Neural cell (in vitro differentiated cells): ENCODE measurements at regions not wholly inside any gene's neighbourhood (a gene's known extent, or its start where the extent isn't known, plus 50 kb on each side); places are given as distances from the start of the nearest gene placed in this dataset.

Experiments
- H2AFZ ChIP-seq: fragments of 200-600, 300-800 bp; sonication (generic), shearing (Covaris generic); 2 replicates; pipeline ENCODE4 v1.6.0; 2014; ENCODE audit warnings: low read depth, mild to moderate bottlenecking, antibody characterized with exemption, low read length, moderate library complexity
- H3F3A ChIP-seq: fragments of 200-600 bp; shearing (Covaris generic); 2 replicates; pipeline ENCODE4 v1.6.1; 2016; ENCODE audit warnings: mild to moderate bottlenecking, moderate library complexity, mixed read lengths, antibody characterized with exemption, low read length; ENCODE audit not compliant: insufficient read depth, poor library complexity, severe bottlenecking
- H3K27ac ChIP-seq: fragments of 200-600, 300-800 bp; sonication (generic), shearing (Covaris generic); 2 replicates; pipeline ENCODE4 v1.5.1; 2014; ENCODE audit warnings: mild to moderate bottlenecking, low read length, moderate library complexity
- H3K27me3 ChIP-seq: fragments of 300-800, 200-600 bp; sonication (generic), shearing (Covaris generic); 2 replicates; pipeline ENCODE4 v1.6.0; 2014; ENCODE audit warnings: mild to moderate bottlenecking, low read depth, low read length, moderate library complexity; ENCODE audit not compliant: insufficient read depth
- H3K36me3 ChIP-seq: fragments of 300-800, 200-600 bp; sonication (generic), shearing (Covaris generic); 2 replicates; pipeline ENCODE4 v1.5.1; 2014; ENCODE audit warnings: mild to moderate bottlenecking, antibody characterized with exemption, low read length, moderate library complexity; ENCODE audit not compliant: insufficient read depth
- H3K4me2 ChIP-seq: fragments of 300-800, 200-600 bp; sonication (generic), shearing (Covaris generic); 2 replicates; pipeline ENCODE4 v1.6.0; 2014; ENCODE audit warnings: mild to moderate bottlenecking, low read length
- H3K4me3 ChIP-seq: fragments of 300-800, 200-600 bp; sonication (generic), shearing (Covaris generic); 2 replicates; pipeline ENCODE4 v1.5.1; 2014; ENCODE audit warnings: mild to moderate bottlenecking, low read length, moderate library complexity
- H3K79me2 ChIP-seq: fragments of 200-600 bp; shearing (Covaris generic); replicated peaks from 2 replicates; pipeline ENCODE4 v1.6.0; 2014; ENCODE audit warnings: mild to moderate bottlenecking, low read length, moderate library complexity; ENCODE audit not compliant: insufficient read depth
- H3K9ac ChIP-seq: fragments of 300-800, 200-600 bp; sonication (generic), shearing (Covaris generic); 2 replicates; pipeline ENCODE4 v1.6.1; 2016; ENCODE audit warnings: mild to moderate bottlenecking, low read length, mixed read lengths
- H3K9me2 ChIP-seq: fragments of 200-600 bp; shearing (Covaris generic); 2 replicates; pipeline ENCODE4 v1.6.1; 2016; ENCODE audit warnings: mild to moderate bottlenecking, low read length, mixed read lengths; ENCODE audit not compliant: insufficient read depth
- H3K9me3 ChIP-seq: fragments of 200-600, 300-800 bp; sonication (generic), shearing (Covaris generic); 2 replicates; pipeline ENCODE4 v1.6.1; 2016; ENCODE audit warnings: mild to moderate bottlenecking, mixed run types, low read length, moderate library complexity, mixed read lengths
- H4K20me1 ChIP-seq: fragments of 200-600 bp; shearing (Covaris generic); 2 replicates; pipeline ENCODE4 v1.6.1; 2016; ENCODE audit warnings: mild to moderate bottlenecking, mixed run types; ENCODE audit not compliant: insufficient read depth
- EP300 ChIP-seq: fragments of 450-650 bp; conservative IDR thresholded peaks from 2 replicates; pipeline ENCODE4 v1.6.1; 2014; ENCODE audit warnings: antibody characterized with exemption, mild to moderate bottlenecking, moderate library complexity; ENCODE audit not compliant: poor library complexity, severe bottlenecking
- EZH2 ChIP-seq: fragments of 200-600, 300-800 bp; shearing (Covaris generic), sonication (generic); IDR thresholded peaks from 2 replicates; pipeline ENCODE4 v1.6.1; 2014; ENCODE audit warnings: antibody characterized with exemption, low read length, borderline replicate concordance, mild to moderate bottlenecking; ENCODE audit not compliant: insufficient read depth, poor library complexity, severe bottlenecking
- MXI1 ChIP-seq: fragments of 450-650 bp; conservative IDR thresholded peaks from 2 replicates; pipeline ENCODE4 v1.6.1; 2014; ENCODE audit warnings: antibody characterized with exemption, mild to moderate bottlenecking; ENCODE audit not compliant: poor library complexity, severe bottlenecking
- TF ChIP-seq, protein P1 (sequence below): fragments of 450-650 bp; IDR thresholded peaks from 2 replicates; pipeline ENCODE4 v1.5.1; 2014; ENCODE audit warnings: antibody characterized with exemption, mild to moderate bottlenecking, moderate library complexity; ENCODE audit not compliant: poor library complexity, severe bottlenecking
- TF ChIP-seq, protein P2 (sequence below): IDR thresholded peaks from 2 replicates; pipeline ENCODE4 v1.6.1; 2012; ENCODE audit warnings: borderline replicate concordance

DNA sequence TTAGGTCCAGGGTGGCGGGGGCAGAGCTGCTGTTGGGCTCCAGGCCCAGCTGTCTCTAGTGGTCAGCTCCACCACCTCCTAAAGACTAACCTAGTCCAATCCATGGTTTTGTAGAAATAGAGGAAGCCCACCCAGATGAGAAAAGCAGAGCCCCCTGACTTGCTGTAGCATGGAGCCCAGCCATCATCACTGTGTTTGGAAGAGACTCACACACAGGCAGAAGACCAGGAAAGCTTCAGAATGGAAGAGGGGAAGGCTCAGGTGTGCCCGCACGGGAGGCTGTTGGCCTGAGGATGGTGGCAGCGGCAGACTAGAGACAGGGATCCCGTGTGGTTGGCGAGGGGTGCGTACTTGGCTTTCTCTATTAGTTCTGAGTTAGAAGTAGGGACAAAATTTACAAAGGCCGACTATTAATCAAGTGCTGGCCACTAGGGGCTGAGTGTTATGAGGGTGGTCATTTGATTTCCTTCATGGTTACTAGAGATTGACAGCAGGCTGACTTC, 193.2 kb upstream of the SOX1 start:
- H3K27me3 ChIP-seq: no peaks in the 10 kb centered on the region
- H3K4me3 ChIP-seq: no peak overlapping the region
- no peaks in the 10 kb centered on the region for H3K9me3 ChIP-seq
- no peaks in the 10 kb centered on the region for H3K36me3 ChIP-seq
- TF ChIP-seq EZH2: no peak
- no peaks in the 10 kb centered on the region for H4K20me1 ChIP-seq
- H3K9me2 ChIP-seq: no peaks in the 10 kb centered on the region
- no peak overlapping the region for H2AFZ ChIP-seq
- H3K4me2 ChIP-seq: no peak overlapping the region
- H3F3A ChIP-seq: no peaks in the 10 kb centered on the region
- no peaks in the 10 kb centered on the region for H3K79me2 ChIP-seq
- no peak overlapping the region for H3K27ac ChIP-seq
- no peak overlapping the region for H3K9ac ChIP-seq

DNA sequence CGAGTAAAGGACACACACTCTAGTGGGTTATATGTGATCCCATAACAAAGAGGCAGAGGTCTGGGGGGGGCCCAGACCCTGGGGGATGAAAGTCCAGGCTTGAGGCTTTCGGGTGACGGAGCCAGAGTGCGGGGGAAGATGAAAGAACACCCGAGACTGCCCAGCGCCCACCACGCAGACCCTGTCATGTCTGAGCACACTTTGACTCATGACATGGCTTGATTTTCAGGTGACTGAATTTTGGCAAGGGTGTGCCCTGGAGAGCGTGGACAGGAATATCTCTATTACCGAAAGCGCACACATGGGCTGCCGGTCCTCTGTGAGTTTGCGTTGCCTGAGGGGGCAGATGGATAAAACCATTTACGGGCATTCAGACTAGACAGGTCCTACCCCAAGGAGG, 192.0 kb upstream of the SOX1 start:
- H3K4me3 ChIP-seq: no peak overlapping the region
- H3K9me3 ChIP-seq: no peaks in the 10 kb centered on the region
- no peak overlapping the region for H2AFZ ChIP-seq
- no peaks in the 10 kb centered on the region for H3K9me2 ChIP-seq
- TF ChIP-seq, protein P1, sequence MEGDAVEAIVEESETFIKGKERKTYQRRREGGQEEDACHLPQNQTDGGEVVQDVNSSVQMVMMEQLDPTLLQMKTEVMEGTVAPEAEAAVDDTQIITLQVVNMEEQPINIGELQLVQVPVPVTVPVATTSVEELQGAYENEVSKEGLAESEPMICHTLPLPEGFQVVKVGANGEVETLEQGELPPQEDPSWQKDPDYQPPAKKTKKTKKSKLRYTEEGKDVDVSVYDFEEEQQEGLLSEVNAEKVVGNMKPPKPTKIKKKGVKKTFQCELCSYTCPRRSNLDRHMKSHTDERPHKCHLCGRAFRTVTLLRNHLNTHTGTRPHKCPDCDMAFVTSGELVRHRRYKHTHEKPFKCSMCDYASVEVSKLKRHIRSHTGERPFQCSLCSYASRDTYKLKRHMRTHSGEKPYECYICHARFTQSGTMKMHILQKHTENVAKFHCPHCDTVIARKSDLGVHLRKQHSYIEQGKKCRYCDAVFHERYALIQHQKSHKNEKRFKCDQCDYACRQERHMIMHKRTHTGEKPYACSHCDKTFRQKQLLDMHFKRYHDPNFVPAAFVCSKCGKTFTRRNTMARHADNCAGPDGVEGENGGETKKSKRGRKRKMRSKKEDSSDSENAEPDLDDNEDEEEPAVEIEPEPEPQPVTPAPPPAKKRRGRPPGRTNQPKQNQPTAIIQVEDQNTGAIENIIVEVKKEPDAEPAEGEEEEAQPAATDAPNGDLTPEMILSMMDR: no peak
- TF ChIP-seq MXI1 (no peak), EP300 (no peak)
- no peaks in the 10 kb centered on the region for H3F3A ChIP-seq
- H3K27me3 ChIP-seq: no peaks in the 10 kb centered on the region
- H3K27ac ChIP-seq: no peak overlapping the region
- H3K79me2 ChIP-seq: no peaks in the 10 kb centered on the region
- no peak overlapping the region for H3K9ac ChIP-seq
- H4K20me1 ChIP-seq: no peaks in the 10 kb centered on the region
- no peak overlapping the region for H3K4me2 ChIP-seq
- H3K36me3 ChIP-seq: no peaks in the 10 kb centered on the region

DNA sequence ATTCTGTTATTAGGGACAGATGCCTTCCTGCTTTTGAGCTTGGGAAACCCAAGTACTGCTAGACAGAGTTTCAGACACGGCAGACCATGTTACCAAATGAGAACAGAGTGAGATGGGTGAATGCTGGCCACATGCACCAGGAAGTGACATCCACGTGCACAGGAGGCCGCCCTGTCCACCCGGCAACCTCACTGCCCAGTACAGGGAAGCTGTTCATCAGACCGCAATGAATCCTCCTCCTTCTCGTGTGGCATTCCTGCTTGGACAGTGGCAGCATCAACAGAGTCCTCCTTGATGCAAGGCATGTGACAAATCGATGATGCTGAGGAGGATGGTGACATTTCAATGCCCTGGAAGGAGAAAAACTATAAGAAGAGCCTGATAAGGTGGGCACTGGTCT, 191.0 kb upstream of the SOX1 start:
- Histone ChIP-seq H2AFZ (no peak overlapping the region), H4K20me1 (no peaks in the 10 kb centered on the region), H3K79me2 (no peaks in the 10 kb centered on the region), H3K36me3 (no peaks in the 10 kb centered on the region), H3K27ac (no peak overlapping the region), H3K27me3 (no peaks in the 10 kb centered on the region), H3K9me2 (no peaks in the 10 kb centered on the region), H3K4me2 (no peak overlapping the region), H3K9ac (no peak overlapping the region), H3K9me3 (no peaks in the 10 kb centered on the region), H3F3A (no peaks in the 10 kb centered on the region), H3K4me3 (no peak overlapping the region)
- TF ChIP-seq, protein P2, sequence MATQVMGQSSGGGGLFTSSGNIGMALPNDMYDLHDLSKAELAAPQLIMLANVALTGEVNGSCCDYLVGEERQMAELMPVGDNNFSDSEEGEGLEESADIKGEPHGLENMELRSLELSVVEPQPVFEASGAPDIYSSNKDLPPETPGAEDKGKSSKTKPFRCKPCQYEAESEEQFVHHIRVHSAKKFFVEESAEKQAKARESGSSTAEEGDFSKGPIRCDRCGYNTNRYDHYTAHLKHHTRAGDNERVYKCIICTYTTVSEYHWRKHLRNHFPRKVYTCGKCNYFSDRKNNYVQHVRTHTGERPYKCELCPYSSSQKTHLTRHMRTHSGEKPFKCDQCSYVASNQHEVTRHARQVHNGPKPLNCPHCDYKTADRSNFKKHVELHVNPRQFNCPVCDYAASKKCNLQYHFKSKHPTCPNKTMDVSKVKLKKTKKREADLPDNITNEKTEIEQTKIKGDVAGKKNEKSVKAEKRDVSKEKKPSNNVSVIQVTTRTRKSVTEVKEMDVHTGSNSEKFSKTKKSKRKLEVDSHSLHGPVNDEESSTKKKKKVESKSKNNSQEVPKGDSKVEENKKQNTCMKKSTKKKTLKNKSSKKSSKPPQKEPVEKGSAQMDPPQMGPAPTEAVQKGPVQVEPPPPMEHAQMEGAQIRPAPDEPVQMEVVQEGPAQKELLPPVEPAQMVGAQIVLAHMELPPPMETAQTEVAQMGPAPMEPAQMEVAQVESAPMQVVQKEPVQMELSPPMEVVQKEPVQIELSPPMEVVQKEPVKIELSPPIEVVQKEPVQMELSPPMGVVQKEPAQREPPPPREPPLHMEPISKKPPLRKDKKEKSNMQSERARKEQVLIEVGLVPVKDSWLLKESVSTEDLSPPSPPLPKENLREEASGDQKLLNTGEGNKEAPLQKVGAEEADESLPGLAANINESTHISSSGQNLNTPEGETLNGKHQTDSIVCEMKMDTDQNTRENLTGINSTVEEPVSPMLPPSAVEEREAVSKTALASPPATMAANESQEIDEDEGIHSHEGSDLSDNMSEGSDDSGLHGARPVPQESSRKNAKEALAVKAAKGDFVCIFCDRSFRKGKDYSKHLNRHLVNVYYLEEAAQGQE: no peak
